Activated T-cell treated with anti-CD3 and anti-CD28 coated beads, Interleukin-2, amount 50 U/mL, for 4 hours (primary cell): ENCODE measurements at regions not wholly inside any gene's neighbourhood (a gene's known extent, or its start where the extent isn't known, plus 50 kb on each side); places are given as distances from the start of the nearest gene placed in this dataset.
"Not testable (repeated sequence)": the region's sequence is repeated elsewhere in the genome, so short reads cannot be mapped to it uniquely, and the experiment has no call there.

Source experiments
- ATAC-seq, 2 donors: fragments of 200-7000 bp; cut with Tn5 transposase; one replicate each; pipeline ENCODE4 v1.10.0; 2021
- DNase-seq: peaks from one replicate; pipeline ENCODE4 v3.0.0-alpha.2; 2020
- H3K27me3 Mint-ChIP-seq: one replicate; pipeline ENCODE4 v1.8.0; 2021; ENCODE audit warnings: low read depth, mixed read lengths
- H3K36me3 Mint-ChIP-seq: one replicate; pipeline ENCODE4 v1.8.0; 2022; ENCODE audit warnings: mixed read lengths; ENCODE audit not compliant: insufficient read depth
- H3K4me1 Mint-ChIP-seq: one replicate; pipeline ENCODE4 v1.8.0; 2021; ENCODE audit warnings: low read depth, mixed read lengths
- H3K4me3 Mint-ChIP-seq: one replicate; pipeline ENCODE4 v1.8.0; 2021; ENCODE audit warnings: mild to moderate bottlenecking, moderate library complexity, mixed read lengths
- H3K9me3 Mint-ChIP-seq: one replicate; pipeline ENCODE4 v1.8.0; 2021; ENCODE audit warnings: mixed read lengths

DNA sequence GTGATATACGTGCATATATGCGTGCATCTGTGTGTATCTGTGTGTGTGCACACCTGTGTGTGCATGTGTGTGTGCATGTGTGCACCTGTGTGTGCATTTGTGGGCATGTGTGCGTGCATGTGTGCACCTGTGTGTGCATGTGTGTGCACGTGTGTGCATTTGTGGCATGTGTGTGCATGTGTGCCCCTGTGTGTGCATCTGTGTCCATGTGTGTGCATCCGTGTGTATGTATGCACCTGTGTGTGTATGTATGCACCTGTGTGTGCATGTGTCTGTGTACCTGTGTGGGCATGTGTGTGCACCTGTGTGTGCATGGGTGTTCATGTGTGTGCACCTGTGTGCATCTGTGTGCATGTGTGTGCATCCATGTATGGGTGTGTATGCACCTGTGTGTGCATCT, 167.8 kb upstream of the SFSWAP start:
- no peaks in the 10 kb centered on the region for H3K36me3 Mint-ChIP-seq
- H3K4me1 Mint-ChIP-seq, result peaks cover 3% of the 10 kb centered on the region
- ATAC-seq (no peak), DNase-seq (no peak)
- no peaks in the 10 kb centered on the region for H3K9me3 Mint-ChIP-seq
- H3K27me3 Mint-ChIP-seq, result peaks cover 8% of the 10 kb centered on the region
- no peak overlapping the region for H3K4me3 Mint-ChIP-seq

GRCh38 chr12:131547555-131547954, 163.3 kb upstream of the SFSWAP start:
- H3K27me3 Mint-ChIP-seq, result peaks cover 14% of the 10 kb centered on the region
- no peaks in the 10 kb centered on the region for H3K9me3 Mint-ChIP-seq
- DNase-seq (no peak), ATAC-seq (no peak)
- no peak overlapping the region for H3K4me3 Mint-ChIP-seq
- no peaks in the 10 kb centered on the region for H3K4me1 Mint-ChIP-seq
- no peaks in the 10 kb centered on the region for H3K36me3 Mint-ChIP-seq

DNA sequence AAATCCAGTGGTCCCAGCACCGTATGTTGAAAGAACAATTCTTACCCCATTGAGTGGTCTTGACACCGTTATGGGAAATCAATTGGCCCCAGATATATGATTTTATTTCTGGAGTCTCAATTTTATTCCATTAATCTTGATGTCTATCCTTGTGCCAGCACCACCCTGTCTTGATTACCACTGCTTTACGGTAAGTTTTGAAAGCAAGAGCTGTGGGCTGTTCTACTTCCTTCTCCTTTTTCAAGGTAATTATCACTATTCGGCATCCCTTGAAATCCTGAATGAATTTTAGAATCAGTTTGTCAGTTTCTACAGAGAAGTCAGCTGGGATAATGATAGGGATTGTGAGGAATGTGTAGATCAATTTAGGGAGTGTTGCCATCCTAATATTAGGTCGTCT, 160.8 kb upstream of the SFSWAP start:
- ATAC-seq (no peak), DNase-seq (no peak)
- no peaks in the 10 kb centered on the region for H3K9me3 Mint-ChIP-seq
- H3K36me3 Mint-ChIP-seq, result no peaks in the 10 kb centered on the region
- H3K27me3 Mint-ChIP-seq, result peaks cover 10% of the 10 kb centered on the region
- H3K4me3 Mint-ChIP-seq, result no peak overlapping the region
- H3K4me1 Mint-ChIP-seq, result no peaks in the 10 kb centered on the region

GRCh38 chr12:131551675-131552491, 159.0 kb upstream of the SFSWAP start:
- peaks cover 10% of the 10 kb centered on the region for H3K27me3 Mint-ChIP-seq

GRCh38 chr12:131552492-131552863, 158.4 kb upstream of the SFSWAP start:
- no peak overlapping the region for H3K4me3 Mint-ChIP-seq
- ATAC-seq (no peak), DNase-seq (no peak)
- no peaks in the 10 kb centered on the region for H3K9me3 Mint-ChIP-seq
- H3K27me3 Mint-ChIP-seq, result peaks cover 6% of the 10 kb centered on the region
- H3K36me3 Mint-ChIP-seq, result no peaks in the 10 kb centered on the region
- H3K4me1 Mint-ChIP-seq, result no peaks in the 10 kb centered on the region

More at GRCh38 chr12:131551675-131552491, 159.0 kb upstream of the SFSWAP start:
- Mint-ChIP-seq H3K36me3 (no peaks in the 10 kb centered on the region), H3K4me3 (no peak overlapping the region), H3K9me3 (no peaks in the 10 kb centered on the region), H3K4me1 (no peaks in the 10 kb centered on the region)
- ATAC-seq, result no peak
- DNase-seq, result no peak

DNA sequence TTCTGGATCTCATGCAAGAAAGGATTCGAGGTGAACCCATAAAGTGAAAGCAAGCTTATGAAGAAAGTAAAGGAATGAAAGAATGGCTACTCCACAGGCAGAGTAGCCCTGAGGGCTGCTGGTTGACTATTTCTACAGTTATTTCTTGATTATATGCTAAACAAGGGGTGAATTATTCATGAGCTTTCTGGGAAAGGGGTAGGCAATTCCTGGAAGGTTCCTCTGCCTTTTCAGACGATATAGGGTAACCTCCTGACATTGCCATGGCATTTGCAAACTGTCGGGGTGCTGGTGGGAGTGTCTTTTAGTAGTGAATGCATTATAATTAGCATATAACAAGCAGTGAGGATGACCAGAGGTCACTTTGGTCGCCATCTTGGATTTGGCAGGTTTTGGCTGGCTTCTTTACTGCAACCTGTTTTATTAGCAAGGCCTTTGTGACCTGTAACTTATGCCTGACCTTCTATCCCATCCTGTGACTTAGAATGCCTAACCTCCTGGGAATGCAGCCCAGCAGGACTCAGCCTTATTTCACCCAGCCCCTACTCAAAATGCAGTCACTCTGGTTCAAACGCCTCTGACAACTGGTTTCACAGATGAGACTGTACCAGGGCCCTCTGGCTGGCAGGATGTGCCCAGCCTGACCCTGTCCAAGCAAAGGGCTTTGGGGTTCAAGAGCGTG, 157.7 kb upstream of the SFSWAP start:
- H3K9me3 Mint-ChIP-seq, result no peaks in the 10 kb centered on the region
- H3K4me1 Mint-ChIP-seq, result no peaks in the 10 kb centered on the region
- DNase-seq, result no peak
- H3K36me3 Mint-ChIP-seq, result no peaks in the 10 kb centered on the region
- no peak for ATAC-seq
- H3K27me3 Mint-ChIP-seq, result peaks cover 6% of the 10 kb centered on the region
- H3K4me3 Mint-ChIP-seq, result no peak overlapping the region

- no peak for ATAC-seq
- H3K27me3 Mint-ChIP-seq, result peaks cover 6% of the 10 kb centered on the region
- H3K4me3 Mint-ChIP-seq, result no peak overlapping the region
- H3K9me3 Mint-ChIP-seq, result no peaks in the 10 kb centered on the region
- no peaks in the 10 kb centered on the region for H3K4me1 Mint-ChIP-seq
- no peaks in the 10 kb centered on the region for H3K36me3 Mint-ChIP-seq
- DNase-seq, result no peak
Observed at GRCh38 chr12:131555197-131555846, 155.6 kb upstream of the SFSWAP start.

DNA sequence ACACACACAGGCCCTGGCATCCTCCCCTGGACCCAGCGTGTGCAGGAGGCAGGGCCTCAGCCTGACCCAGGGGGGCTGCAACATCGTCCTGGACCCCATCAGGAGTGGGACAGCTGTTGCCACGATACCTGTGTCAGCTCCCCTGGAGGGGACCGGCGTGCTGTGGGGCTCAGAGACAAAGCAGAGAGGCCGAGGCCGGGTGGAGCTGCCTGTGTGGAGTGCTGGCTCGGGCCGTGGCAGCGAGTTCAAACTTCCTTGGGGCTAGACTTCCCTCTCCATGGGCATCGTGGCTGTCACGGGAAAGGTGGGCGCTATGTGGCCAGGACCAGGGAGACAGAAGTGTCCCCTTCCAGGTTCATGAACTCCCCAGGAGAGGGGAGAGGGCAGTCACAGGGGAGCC, 155.0 kb upstream of the SFSWAP start:
- no peak for ATAC-seq
- Mint-ChIP-seq H3K27me3 (peaks cover 6% of the 10 kb centered on the region), H3K36me3 (no peaks in the 10 kb centered on the region), H3K4me1 (no peaks in the 10 kb centered on the region), H3K4me3 (no peak overlapping the region), H3K9me3 (no peaks in the 10 kb centered on the region)
- no peak for DNase-seq

GRCh38 chr12:131557078-131557709, 153.7 kb upstream of the SFSWAP start:
- no peak for ATAC-seq
- Mint-ChIP-seq H3K4me1 (no peaks in the 10 kb centered on the region), H3K9me3 (no peaks in the 10 kb centered on the region), H3K36me3 (no peaks in the 10 kb centered on the region), H3K27me3 (peaks cover 3% of the 10 kb centered on the region), H3K4me3 (no peak overlapping the region)
- DNase-seq, result no peak

DNA sequence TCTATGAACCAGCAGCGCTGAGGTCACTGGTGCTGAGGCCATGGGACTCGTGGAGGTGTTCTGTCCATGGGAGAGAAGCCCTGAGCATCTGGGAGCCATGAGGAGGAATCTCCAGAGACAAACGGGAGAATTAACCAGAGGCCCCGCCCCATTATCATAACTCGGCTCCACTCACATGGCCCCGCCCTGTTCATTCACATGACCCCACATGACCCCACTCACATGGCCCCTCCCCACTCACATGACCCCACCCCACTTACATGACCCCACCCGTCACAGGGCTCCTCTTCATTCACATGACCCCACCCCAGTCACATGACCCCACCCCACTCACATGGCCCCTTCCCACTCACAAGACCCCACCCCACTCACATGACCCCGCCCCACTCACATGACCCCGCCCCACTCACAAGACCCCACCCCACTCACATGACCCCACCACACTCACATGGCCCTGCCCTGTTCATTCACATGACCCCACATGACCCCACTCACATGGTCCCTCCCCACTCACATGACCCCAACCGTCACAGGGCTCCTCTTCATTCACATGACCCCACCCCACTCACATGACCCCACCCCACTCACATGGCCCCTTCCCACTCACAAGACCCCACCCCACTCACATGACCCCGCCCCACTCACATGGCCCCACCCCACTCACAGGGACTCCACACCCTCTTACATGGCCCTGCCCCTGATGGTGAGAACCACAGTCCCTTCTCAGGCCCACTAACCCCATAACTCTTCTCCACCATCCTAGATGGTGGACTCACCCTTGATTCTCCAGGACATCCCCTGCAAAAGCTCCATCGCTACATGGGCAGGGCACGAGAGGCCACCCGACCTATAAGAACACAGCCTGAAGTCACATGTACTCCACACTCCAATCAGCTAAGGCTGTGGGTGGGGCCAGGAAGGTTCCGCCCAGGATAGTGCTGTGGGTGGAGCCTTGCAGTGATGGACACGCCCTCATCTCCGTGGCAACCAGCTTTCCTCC, 151.1 kb upstream of the SFSWAP start:
- ATAC-seq (no peak), DNase-seq (no peak)

GRCh38 chr12:131561051-131561450, 149.8 kb upstream of the SFSWAP start:
- DNase-seq (no peak), ATAC-seq (no peak)
- H3K9me3 Mint-ChIP-seq, result no peaks in the 10 kb centered on the region
- no peak overlapping the region for H3K4me3 Mint-ChIP-seq
- no peaks in the 10 kb centered on the region for H3K27me3 Mint-ChIP-seq
- H3K4me1 Mint-ChIP-seq, result no peaks in the 10 kb centered on the region
- no peaks in the 10 kb centered on the region for H3K36me3 Mint-ChIP-seq

More for the DNA sequence above, 151.1 kb upstream of the SFSWAP start:
- no peaks in the 10 kb centered on the region for H3K36me3 Mint-ChIP-seq
- H3K4me3 Mint-ChIP-seq, result no peak overlapping the region
- H3K4me1 Mint-ChIP-seq, result no peaks in the 10 kb centered on the region
- H3K27me3 Mint-ChIP-seq, result no peaks in the 10 kb centered on the region
- no peaks in the 10 kb centered on the region for H3K9me3 Mint-ChIP-seq

DNA sequence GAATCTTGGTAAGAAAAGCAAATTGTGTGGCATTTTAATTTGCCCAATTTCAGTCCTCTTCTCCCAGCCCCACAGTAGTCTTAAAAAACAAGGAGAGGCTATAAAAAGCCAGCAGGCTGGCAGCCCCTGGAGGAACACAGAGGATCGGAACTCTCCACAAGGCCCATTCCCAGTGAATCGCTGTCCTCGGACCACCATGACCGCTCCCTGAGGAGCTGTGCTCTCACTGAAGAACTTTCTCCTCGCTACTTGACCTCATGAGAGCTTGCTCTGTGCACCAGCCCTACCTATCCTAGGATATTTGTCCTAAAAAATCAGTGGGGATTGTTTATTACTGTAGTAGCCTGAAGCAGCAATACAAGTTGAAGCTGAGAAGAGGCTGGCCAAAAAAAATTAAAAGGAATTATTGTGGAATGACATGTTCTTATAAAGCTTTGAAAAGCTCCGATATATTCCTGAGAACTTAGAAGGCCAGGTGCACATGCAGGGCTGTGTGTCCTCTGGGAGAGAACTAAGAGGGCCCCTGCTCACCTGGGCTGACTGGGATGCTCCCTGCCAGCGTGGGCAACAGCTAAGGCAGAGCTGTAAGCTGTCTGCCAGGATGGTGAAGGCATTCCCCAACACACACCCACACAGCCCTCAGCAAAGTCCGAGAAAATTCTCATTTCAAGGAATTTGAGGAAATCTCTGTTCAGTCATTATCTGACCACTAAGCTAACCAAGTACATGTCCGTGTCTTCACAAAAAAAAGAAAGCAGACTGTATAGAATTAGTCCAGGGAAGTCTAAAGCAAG, 148.8 kb upstream of the SFSWAP start:
- Mint-ChIP-seq H3K4me3 (no peak overlapping the region), H3K36me3 (no peaks in the 10 kb centered on the region), H3K9me3 (no peaks in the 10 kb centered on the region), H3K27me3 (no peaks in the 10 kb centered on the region), H3K4me1 (no peaks in the 10 kb centered on the region)
- ATAC-seq, result no peak
- DNase-seq, result no peak

- not testable (repeated sequence) for H3K4me3 Mint-ChIP-seq, H3K9me3 Mint-ChIP-seq, H3K27me3 Mint-ChIP-seq, H3K4me1 Mint-ChIP-seq, ATAC-seq, H3K36me3 Mint-ChIP-seq, DNase-seq
Observed at GRCh38 chr12:131564138-131564727, 146.7 kb upstream of the SFSWAP start.
